SJCRH30 (cell line): ENCODE measurements at regions not wholly inside any gene's neighbourhood (a gene's known extent, or its start where the extent isn't known, plus 50 kb on each side); places are given as distances from the start of the nearest gene placed in this dataset.
"Not testable (repeated sequence)": the region's sequence is repeated elsewhere in the genome, so short reads cannot be mapped to it uniquely, and the experiment has no call there.

Source experiments
- DNase-seq, 2 experiments: peaks; one replicate each; pipeline ENCODE4 v3.0.0-alpha.2; 2015 to 2020
- H3K27ac ChIP-seq: fragments of 250-450 bp; sonication (Bioruptor Pico); 2 replicates; pipeline ENCODE4 v1.5.1; 2020; ENCODE audit warnings: mild to moderate bottlenecking, moderate library complexity
- H3K27me3 ChIP-seq: fragments of 250-450 bp; sonication (Bioruptor Pico); 2 replicates; pipeline ENCODE4 v1.5.1; 2020; ENCODE audit warnings: mild to moderate bottlenecking, moderate library complexity
- H3K36me3 ChIP-seq: fragments of 250-450 bp; sonication (Bioruptor Pico); 2 replicates; pipeline ENCODE4 v1.5.1; 2020; ENCODE audit warnings: mild to moderate bottlenecking, moderate library complexity
- H3K4me1 ChIP-seq: fragments of 250-450 bp; sonication (Bioruptor Pico); 2 replicates; pipeline ENCODE4 v1.5.1; 2020; ENCODE audit warnings: mild to moderate bottlenecking, moderate library complexity
- H3K4me3 ChIP-seq: fragments of 250-450 bp; sonication (Bioruptor Pico); 2 replicates; pipeline ENCODE4 v1.5.1; 2020; ENCODE audit warnings: mild to moderate bottlenecking, moderate library complexity
- H3K9me3 ChIP-seq: fragments of 250-450 bp; sonication (Bioruptor Pico); replicated peaks from 2 replicates; pipeline ENCODE4 v1.5.1; 2020; ENCODE audit warnings: mild to moderate bottlenecking, moderate library complexity

DNA sequence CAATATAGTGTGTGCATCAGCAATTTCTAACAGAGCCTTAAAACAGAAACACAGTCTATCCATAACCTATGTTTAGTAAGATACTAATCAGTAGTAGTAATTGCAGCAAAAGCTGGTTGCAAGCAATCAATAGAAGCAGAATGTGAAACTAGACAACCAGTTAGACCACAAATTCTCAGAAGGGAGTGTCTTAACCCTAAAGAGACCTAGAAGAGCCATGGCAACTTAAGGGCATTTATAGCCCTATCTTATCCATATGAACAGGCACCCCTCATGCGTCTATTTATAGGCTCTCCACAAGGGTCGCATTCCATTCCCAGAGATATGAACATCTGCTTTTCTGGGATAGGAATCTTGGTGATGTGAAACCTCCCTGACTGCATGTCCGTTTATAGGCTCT lies 188.1 kb upstream of the RAI14 start:
- not testable (repeated sequence) for H3K27ac ChIP-seq, DNase-seq, H3K27me3 ChIP-seq, H3K4me1 ChIP-seq, H3K36me3 ChIP-seq, H3K4me3 ChIP-seq, H3K9me3 ChIP-seq

DNA sequence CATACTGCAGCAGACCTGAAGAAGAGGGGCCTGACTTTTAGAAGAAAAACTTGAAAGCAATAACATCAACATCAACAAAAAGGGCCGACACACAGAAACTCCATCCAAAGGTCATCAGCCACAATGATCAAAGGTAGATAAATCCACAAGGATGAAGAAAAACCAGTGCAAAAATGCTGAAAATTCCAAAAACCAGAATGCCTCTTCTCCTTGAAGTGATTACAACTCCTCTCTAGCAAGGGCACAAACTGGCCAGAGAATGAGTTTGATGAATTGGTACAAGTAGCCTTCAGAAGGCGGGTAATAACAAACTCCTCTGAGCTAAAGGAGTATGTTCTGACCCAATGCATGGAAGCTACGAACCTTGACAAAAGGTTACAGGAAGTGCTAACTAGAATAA lies 186.2 kb upstream of the RAI14 start:
- H3K36me3 ChIP-seq, result no peaks in the 10 kb centered on the region
- H3K27me3 ChIP-seq, result no peaks in the 10 kb centered on the region
- no peak overlapping the region for H3K4me3 ChIP-seq
- H3K27ac ChIP-seq, result no peak overlapping the region
- H3K4me1 ChIP-seq, result no peaks in the 10 kb centered on the region
- H3K9me3 ChIP-seq, result no peaks in the 10 kb centered on the region
- no peak for DNase-seq

DNA sequence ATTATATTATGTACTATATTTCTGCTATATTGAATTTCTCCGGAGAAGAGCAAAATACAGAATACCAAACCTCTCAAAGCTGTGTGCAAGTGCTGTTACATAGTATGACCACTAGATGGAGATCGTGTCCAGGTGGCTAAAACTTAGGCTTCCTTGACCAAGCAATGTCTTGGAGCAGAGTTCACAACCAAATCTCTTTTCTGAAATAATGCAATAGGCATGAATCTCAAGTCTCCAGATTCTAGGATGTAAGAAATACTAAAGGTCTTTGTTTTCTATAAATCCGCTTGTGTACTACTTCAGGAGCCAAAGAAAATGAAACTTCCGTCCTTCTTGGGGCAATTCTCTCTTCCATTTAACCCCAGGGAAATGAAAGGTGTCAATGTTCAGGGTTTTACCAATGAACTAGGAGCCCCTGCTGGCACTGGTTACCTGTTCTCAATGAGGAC lies 181.5 kb upstream of the RAI14 start:
- H3K4me1 ChIP-seq, result no peaks in the 10 kb centered on the region
- H3K27ac ChIP-seq, result no peak overlapping the region
- H3K9me3 ChIP-seq, result no peaks in the 10 kb centered on the region
- peak in 1 of 2 experiments; percentile 79 for DNase-seq
- no peak overlapping the region for H3K4me3 ChIP-seq
- H3K36me3 ChIP-seq, result no peaks in the 10 kb centered on the region
- H3K27me3 ChIP-seq, result no peaks in the 10 kb centered on the region

DNA sequence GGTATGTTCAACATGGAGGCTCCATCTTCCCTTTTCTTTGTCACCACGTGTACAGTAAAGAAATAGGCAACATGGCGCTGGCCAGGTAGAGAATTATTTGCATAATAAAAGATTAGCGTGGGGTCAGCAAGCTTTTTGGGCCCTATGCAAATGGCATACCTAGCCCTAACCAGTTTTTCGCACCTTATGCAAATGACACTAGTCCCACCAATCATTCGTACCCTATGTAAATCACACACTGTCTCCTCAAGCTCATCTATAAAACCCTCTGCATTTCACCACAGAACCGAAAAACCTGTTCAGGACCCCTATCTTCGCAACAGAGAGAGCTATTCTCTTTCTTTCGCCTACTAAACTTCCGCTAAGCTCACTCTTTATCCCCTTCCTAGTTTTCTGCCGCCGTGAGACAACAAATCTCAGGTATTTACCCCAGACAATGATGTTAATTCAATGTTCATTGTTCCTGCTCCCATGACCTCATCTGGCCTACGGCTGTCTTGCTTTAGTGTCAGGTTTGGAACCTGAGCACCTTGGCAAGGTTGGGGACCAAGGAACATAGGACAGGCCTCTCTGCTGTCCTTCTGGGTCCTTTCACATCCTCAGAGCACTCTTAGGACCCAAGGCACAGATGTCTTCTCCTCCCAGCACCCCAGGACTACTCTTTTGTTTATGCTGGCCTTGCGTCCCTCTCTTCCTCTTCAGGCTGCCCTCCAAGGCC lies 180.7 kb upstream of the RAI14 start:
- Histone ChIP-seq H3K27me3 (no peaks in the 10 kb centered on the region), H3K4me3 (no peak overlapping the region), H3K4me1 (no peaks in the 10 kb centered on the region), H3K36me3 (no peaks in the 10 kb centered on the region), H3K27ac (no peak overlapping the region), H3K9me3 (no peaks in the 10 kb centered on the region)
- no peak for DNase-seq

DNA sequence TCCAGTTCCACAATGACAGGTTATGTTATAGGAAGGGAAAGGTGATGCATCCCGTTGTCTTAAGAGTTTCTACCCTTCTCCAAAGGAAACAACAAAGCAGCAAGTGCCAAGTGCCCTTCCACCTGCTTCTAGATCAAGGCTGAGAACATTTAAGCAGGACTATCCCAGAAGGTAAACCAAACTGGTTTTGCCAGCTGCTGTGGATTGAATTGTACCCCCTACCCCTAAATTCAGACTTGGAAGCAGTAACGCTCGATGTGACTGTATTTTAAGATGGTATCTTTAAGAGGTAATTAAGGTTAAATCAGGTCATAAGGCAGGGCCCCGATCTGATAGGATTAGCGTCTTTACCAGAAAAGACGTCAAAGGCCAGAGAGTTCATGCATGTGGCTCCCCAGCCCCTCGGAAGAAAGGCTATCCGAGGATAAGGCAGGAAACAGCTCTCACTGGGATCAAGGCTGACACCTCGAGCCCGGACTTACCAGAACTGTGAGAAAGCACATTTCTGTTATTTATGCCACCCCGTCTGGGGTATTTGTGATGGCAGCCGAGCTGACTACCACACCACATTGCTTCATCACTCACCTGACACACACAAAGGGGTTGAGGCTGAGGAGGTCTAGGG lies 179.1 kb upstream of the RAI14 start:
- Histone ChIP-seq H3K36me3 (no peaks in the 10 kb centered on the region), H3K9me3 (no peaks in the 10 kb centered on the region), H3K27ac (no peak overlapping the region), H3K4me1 (no peaks in the 10 kb centered on the region), H3K27me3 (no peaks in the 10 kb centered on the region), H3K4me3 (no peak overlapping the region)
- DNase-seq, result no peak

DNA sequence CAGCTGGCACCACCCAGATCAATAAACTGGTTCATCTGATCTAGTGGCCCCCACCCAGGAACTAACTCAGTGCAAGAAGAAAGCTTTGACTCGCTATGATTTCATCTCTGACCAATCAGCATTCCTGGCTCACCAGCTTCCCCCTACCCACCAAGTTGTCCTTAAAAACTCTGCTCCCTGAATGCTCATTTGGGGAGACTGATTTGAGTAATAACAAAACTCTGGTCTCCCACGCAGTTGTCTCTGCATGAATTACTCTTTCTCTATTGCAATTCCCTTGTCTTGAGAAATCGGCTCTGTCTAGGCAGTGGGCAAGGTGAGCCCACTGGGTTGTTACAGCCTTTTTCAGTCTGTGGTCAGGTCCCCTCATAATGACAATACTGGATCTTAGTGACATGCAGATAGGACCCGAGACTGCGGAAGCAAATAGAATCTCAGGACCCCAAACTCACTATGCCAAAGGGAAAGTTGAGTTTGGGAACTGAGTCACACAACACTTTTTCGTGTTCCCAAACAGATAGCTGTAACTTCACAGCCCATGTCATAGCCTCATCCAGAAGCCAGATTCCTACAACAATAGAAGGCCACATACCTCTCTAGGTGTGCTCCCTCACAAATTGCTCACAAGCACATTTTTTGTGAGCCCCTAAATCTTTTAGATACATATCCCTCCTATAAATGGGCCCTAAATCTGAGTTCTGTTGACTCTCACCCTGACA lies 175.2 kb upstream of the RAI14 start:
- Histone ChIP-seq H3K27me3 (no peaks in the 10 kb centered on the region), H3K9me3 (no peaks in the 10 kb centered on the region), H3K27ac (no peak overlapping the region), H3K4me1 (peaks cover 2% of the 10 kb centered on the region; the same call in 1 of the 2 replicates), H3K36me3 (no peaks in the 10 kb centered on the region), H3K4me3 (no peak overlapping the region)
- DNase-seq, result no peak

DNA sequence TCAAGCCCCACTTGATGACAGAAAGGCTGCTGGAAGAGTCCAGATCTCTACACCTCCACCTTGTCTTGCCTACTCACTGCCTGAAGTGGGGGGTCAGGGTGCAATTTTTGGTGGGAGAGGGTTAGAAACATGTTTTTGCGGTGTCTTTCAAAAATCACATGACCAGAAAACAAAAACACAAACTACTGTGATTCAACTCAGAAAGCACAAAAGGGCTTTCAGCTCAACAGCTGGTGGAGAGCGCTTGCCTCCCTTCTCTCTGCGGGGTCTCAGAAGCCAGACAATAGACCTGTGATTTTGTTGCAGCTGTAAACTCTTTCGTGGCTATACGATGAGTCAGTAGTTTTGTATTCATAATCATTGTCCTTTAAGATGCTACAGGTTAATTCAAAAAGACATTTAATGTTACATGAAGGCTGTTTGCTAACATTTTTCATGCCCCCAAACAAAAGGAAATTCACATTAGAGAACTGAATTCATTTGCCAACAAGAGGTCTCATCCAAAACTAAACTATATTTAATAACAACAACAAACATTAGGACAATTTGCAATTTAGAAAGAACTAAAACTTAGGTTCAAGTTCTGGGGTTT lies 172.6 kb upstream of the RAI14 start:
- H3K4me1 ChIP-seq, result peaks cover 2% of the 10 kb centered on the region; the same call in 1 of the 2 replicates
- H3K27ac ChIP-seq, result no peak overlapping the region
- H3K36me3 ChIP-seq, result no peaks in the 10 kb centered on the region
- DNase-seq, result peak; percentile 31 to 55
- no peaks in the 10 kb centered on the region for H3K27me3 ChIP-seq
- no peaks in the 10 kb centered on the region for H3K9me3 ChIP-seq
- no peak overlapping the region for H3K4me3 ChIP-seq

DNA sequence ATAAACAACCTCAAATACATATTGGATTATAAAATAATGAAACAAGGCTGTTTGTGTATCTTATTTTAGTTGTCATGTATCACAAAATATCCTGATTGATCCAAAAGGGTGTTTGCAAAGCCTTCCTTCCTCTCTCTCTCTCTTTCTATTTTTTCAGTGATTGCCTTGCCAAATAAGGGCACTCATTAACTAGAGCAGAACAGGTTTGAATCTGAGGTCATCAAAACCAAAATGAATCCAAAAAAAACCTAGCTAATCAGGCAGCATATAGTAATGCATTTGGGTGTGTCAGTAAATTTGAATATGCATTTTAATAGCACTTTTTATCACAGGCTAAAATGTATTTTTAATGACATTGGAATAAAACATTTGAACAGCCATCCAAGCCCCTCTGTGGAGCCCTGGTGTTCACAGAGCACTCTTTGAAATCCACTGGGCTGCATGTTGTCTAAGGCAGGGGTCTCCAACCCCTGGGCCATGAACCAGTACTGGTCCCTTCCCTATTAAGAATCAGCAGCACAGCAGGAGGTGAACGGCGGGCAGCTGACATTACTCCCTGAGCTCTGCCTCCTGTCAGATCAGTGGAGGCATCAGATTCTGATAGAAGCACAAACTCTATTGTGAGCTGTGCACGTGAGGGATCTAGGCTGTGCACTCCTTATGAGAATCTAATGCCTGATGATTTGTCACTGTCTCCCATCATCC lies 171.8 kb upstream of the RAI14 start:
- no peak overlapping the region for H3K4me3 ChIP-seq
- H3K9me3 ChIP-seq, result no peaks in the 10 kb centered on the region
- no peaks in the 10 kb centered on the region for H3K27me3 ChIP-seq
- no peak for DNase-seq
- H3K4me1 ChIP-seq, result peaks cover 2% of the 10 kb centered on the region; the same call in 1 of the 2 replicates
- no peaks in the 10 kb centered on the region for H3K36me3 ChIP-seq
- no peak overlapping the region for H3K27ac ChIP-seq

DNA sequence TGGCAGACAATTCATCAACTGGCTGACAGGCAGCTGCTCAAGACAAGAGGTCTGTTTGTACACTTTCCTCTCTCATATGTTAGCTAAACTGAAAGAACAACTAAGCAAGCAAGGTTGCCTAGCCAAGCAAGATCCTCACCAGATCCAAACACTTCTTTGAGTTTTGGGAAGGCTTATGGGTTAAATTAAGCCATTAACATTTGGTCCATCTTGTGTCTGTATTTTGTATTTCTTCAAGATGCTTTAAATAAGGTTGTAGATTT lies 170.4 kb upstream of the RAI14 start:
- no peak for DNase-seq
- no peaks in the 10 kb centered on the region for H3K36me3 ChIP-seq
- H3K4me3 ChIP-seq, result no peak overlapping the region
- H3K27me3 ChIP-seq, result no peaks in the 10 kb centered on the region
- peaks cover 7% of the 10 kb centered on the region for H3K4me1 ChIP-seq
- H3K9me3 ChIP-seq, result no peaks in the 10 kb centered on the region
- H3K27ac ChIP-seq, result no peak overlapping the region

DNA sequence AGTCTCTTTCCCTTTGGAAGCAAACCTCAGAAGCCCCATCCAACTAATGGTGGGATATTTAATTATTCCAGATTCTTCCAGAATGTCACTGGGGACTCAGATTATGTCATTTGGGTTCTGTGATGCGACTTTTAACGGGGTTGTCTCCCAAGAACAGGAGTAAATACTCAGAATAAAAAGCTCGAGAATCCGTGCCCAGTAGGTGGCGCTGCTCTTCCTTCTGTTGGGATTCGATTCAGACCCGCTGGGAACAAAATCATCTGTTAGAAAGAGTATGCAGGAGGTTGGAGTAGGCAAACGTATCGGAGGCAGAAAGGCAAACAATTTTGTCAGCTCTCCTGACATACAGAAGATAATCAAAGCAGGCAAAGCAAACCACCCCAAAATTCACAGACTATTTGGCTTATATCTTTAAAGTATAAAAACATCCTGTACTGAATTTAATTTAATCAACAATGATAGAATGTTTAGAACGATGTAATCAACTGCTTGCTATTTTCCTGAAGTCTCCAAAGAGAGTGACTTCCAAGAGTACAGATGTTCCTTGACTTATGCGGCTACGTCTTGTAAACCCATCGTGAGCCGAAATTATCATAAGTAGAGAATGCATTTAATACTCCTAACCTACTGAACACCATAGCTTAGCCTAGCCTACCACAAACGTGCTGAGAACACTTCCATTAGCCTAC lies 169.8 kb upstream of the RAI14 start:
- H3K4me3 ChIP-seq, result no peak overlapping the region
- H3K36me3 ChIP-seq, result no peaks in the 10 kb centered on the region
- no peak overlapping the region for H3K27ac ChIP-seq
- no peaks in the 10 kb centered on the region for H3K27me3 ChIP-seq
- no peaks in the 10 kb centered on the region for H3K9me3 ChIP-seq
- H3K4me1 ChIP-seq, result peaks cover 12% of the 10 kb centered on the region
- DNase-seq, result peak; percentile 77 to 94

DNA sequence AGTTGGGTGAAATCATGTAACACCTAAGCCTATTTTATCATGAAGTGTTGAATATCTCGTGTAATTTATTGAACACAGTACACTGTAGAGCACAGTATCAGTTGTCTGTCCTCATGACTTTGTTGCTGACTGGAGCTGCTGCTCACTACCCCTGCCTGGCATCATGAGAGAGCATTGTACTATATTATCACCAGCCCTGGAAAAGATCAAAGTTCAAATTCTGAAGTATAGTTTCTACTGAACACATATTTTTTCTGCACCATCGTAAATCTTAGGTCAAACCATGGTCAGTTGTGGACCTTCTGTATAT lies 169.3 kb upstream of the RAI14 start:
- Histone ChIP-seq H3K4me1 (peaks cover 16% of the 10 kb centered on the region), H3K4me3 (no peak overlapping the region), H3K27me3 (no peaks in the 10 kb centered on the region), H3K36me3 (no peaks in the 10 kb centered on the region), H3K27ac (no peak overlapping the region), H3K9me3 (no peaks in the 10 kb centered on the region)
- no peak for DNase-seq

DNA sequence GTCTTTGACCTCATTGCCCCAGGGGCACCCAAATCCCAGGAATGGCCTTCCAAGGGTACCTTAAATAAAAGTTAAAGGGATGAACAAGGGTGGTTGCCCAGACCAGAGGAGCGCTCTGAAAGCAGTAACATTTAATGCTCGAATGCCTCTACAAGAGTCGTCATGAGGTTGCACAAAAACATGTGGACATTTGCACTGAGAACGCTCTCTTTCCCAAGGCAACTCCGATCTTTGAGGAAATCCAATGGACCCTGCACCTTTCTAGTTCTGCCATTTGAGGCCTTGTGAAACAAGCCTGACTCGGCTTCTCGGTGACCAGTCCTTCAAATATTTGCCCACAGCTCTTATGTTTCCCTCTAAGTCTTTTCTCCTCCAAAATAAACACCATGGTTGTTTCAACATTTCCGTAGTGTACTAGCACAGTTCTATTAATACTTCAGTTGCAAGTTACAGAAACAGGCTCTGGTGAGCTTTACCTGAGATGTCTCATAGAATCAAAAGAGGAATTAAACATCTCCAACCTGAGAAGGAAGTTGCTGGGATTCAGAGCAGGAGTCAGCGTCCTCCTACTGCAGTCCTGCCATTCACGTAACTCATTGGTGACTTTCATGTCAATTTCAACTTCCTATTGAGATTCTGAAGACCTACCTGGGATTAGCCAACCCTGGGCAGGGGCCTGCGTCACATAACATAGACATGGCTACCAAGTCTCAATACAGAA lies 168.8 kb upstream of the RAI14 start:
- H3K27ac ChIP-seq, result no peak overlapping the region
- H3K9me3 ChIP-seq, result no peaks in the 10 kb centered on the region
- peaks cover 16% of the 10 kb centered on the region for H3K4me1 ChIP-seq
- no peaks in the 10 kb centered on the region for H3K27me3 ChIP-seq
- DNase-seq, result no peak
- H3K4me3 ChIP-seq, result no peak overlapping the region
- no peaks in the 10 kb centered on the region for H3K36me3 ChIP-seq

DNA sequence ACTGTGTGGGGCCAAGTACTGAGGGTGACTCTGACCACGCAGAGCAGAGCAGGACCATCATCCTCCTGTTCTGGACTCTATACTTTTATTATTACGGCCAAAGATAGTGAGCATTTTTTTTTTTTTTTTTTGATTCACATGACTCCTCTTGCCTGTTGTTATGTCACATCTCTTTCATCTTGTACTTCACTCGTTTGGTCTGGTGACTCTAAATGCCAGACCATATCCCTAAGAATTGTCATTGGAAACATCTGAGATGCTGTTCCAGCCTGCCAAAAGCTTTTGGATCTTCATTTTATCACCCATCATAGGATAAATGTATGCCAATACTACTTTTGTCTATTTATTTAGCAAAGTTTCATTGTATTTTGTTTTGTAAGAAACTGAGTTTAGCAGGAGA lies 168.2 kb upstream of the RAI14 start:
- no peak for DNase-seq
- Histone ChIP-seq H3K27ac (no peak overlapping the region), H3K27me3 (no peaks in the 10 kb centered on the region)

DNA sequence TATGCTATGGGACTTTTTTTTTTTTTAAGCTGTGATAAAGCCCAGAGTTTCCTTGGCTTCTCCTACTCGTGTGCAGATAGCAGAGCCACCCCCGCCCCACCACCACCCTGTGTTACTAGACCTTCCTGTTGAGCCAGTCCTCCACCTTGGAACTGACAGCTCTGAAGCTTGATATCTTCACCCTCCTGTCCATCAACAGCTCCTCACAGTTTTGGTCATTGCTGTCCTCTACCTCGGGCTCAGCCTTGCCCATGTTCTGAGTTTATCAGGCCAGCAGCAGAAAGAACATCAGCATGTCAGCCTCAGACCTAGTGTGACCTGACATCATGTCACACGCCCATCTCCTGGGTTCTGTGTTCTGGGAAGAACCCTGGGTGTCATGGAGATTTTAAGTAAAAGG lies 167.1 kb upstream of the RAI14 start:
- Histone ChIP-seq H3K36me3 (no peaks in the 10 kb centered on the region), H3K4me3 (no peak overlapping the region), H3K27me3 (no peaks in the 10 kb centered on the region), H3K4me1 (peaks cover 14% of the 10 kb centered on the region), H3K27ac (no peak overlapping the region), H3K9me3 (no peaks in the 10 kb centered on the region)
- no peak for DNase-seq

More for the DNA sequence above, 168.2 kb upstream of the RAI14 start:
- no peak overlapping the region for H3K4me3 ChIP-seq
- H3K4me1 ChIP-seq, result peaks cover 16% of the 10 kb centered on the region
- H3K36me3 ChIP-seq, result no peaks in the 10 kb centered on the region
- no peaks in the 10 kb centered on the region for H3K9me3 ChIP-seq
